Stimulated activated CD4-positive, alpha-beta T cell treated with anti-CD3 and anti-CD28 coated beads, Interleukin-1b, Interleukin-23, amount 100 ng/mL, for 4 hours (primary cell): ENCODE measurements at regions not wholly inside any gene's neighbourhood (a gene's known extent, or its start where the extent isn't known, plus 50 kb on each side); places are given as distances from the start of the nearest gene placed in this dataset.
"Not testable (repeated sequence)": the region's sequence is repeated elsewhere in the genome, so short reads cannot be mapped to it uniquely, and the experiment has no call there.

Experiments used
- DNase-seq, 2 donors: peaks; one replicate each; pipeline ENCODE4 v3.0.0-alpha.2; 2020; ENCODE audit warnings: low read depth in 2 of 2

GRCh38 chr2:195537811-195538210, 119.2 kb upstream of the SLC39A10 start:
- no peak for DNase-seq

GRCh38 chr2:195536906-195537305, 120.1 kb upstream of the SLC39A10 start:
- no peak for DNase-seq

GRCh38 chr2:195535911-195536522, 121.0 kb upstream of the SLC39A10 start:
- peak; percentile 12 to 43 for DNase-seq

GRCh38 chr2:195534971-195535370, 122.1 kb upstream of the SLC39A10 start:
- DNase-seq, result no peak

GRCh38 chr2:195533771-195534642, 123.0 kb upstream of the SLC39A10 start:
- peak; percentile 59 to 62 for DNase-seq

- DNase-seq, result no peak
Measured at GRCh38 chr2:195532628-195533271, 124.3 kb upstream of the SLC39A10 start.

- no peak for DNase-seq
Measured at GRCh38 chr2:195532255-195532627, 124.8 kb upstream of the SLC39A10 start.

GRCh38 chr2:195531754-195532153, 125.3 kb upstream of the SLC39A10 start:
- DNase-seq, result no peak

- DNase-seq, result not testable (repeated sequence)
Measured at GRCh38 chr2:195523242-195523641, 133.8 kb upstream of the SLC39A10 start.

GRCh38 chr2:195521589-195521988, 135.4 kb upstream of the SLC39A10 start:
- no peak for DNase-seq

- DNase-seq, result no peak
Measured at GRCh38 chr2:195520671-195521155, 136.3 kb upstream of the SLC39A10 start.

GRCh38 chr2:195515551-195515950, 141.5 kb upstream of the SLC39A10 start:
- DNase-seq, result no peak

- DNase-seq, result no peak
Measured at GRCh38 chr2:195514365-195514764, 142.7 kb upstream of the SLC39A10 start.

GRCh38 chr2:195513119-195513518, 143.9 kb upstream of the SLC39A10 start:
- no peak for DNase-seq

GRCh38 chr2:195509551-195509950, 147.5 kb upstream of the SLC39A10 start:
- no peak for DNase-seq

- DNase-seq, result no peak
Measured at GRCh38 chr2:195508139-195508455, 148.9 kb upstream of the SLC39A10 start.

GRCh38 chr2:195507447-195508138, 149.4 kb upstream of the SLC39A10 start:
- no peak for DNase-seq

- DNase-seq, result no peak
Measured at GRCh38 chr2:195505701-195506100, 151.3 kb upstream of the SLC39A10 start.

GRCh38 chr2:195503208-195503607, 153.8 kb upstream of the SLC39A10 start:
- no peak for DNase-seq

- DNase-seq, result no peak
Measured at GRCh38 chr2:195501746-195502145, 155.3 kb upstream of the SLC39A10 start.

- no peak for DNase-seq
Measured at GRCh38 chr2:195500879-195501278, 156.1 kb upstream of the SLC39A10 start.

GRCh38 chr2:195498839-195499490, 158.1 kb upstream of the SLC39A10 start:
- no peak for DNase-seq
